Gastroesophageal sphincter (tissue), 4 donors: ENCODE measurements at regions not wholly inside any gene's neighbourhood (a gene's known extent, or its start where the extent isn't known, plus 50 kb on each side); places are given as distances from the start of the nearest gene placed in this dataset.

ENCODE experiments used
- ATAC-seq: fragments of 150-250 bp; one replicate; pipeline ENCODE4 v1.9.1; 2016; ENCODE audit warnings: mild to moderate bottlenecking, moderate library complexity
- H3K27ac ChIP-seq, 4 donors: fragments of 200-600 bp; sonication (generic) in 3 of 4; 1 replicate in 3 of 4; 2 replicates in 1 of 4; pipeline ENCODE4 v1.5.1; 2016 to 2019
- H3K27me3 ChIP-seq: fragments of 200-600 bp; sonication (generic); one replicate; pipeline ENCODE4 v1.5.1; 2019
- H3K36me3 ChIP-seq, 2 donors: fragments of 200-600 bp; sonication (generic); one replicate each; pipeline ENCODE4 v1.5.1; 2019; ENCODE audit warnings: control low read depth in 1 of 2
- H3K4me1 ChIP-seq, 3 donors: fragments of 200-600 bp; sonication (generic); 1 replicate in 2 of 3; 2 replicates in 1 of 3; pipeline ENCODE4 v1.5.1; 2016 to 2019; ENCODE audit warnings: control low read depth in 2 of 3
- H3K4me3 ChIP-seq, 2 donors: fragments of 200-600 bp; sonication (generic); one replicate each; pipeline ENCODE4 v1.5.1; 2019; ENCODE audit warnings: mild to moderate bottlenecking in 1 of 2, moderate library complexity in 1 of 2
- H3K9me3 ChIP-seq, 3 donors: fragments of 200-600 bp; sonication (generic); one replicate each; pipeline ENCODE4 v1.5.1; 2017 to 2019; ENCODE audit warnings: control low read depth in 2 of 3
- EP300 ChIP-seq: sonication (generic); formaldehyde crosslinking; IDR thresholded peaks from one replicate; pipeline ENCODE4 v1.6.1; 2017; ENCODE audit warnings: antibody characterized with exemption, mild to moderate bottlenecking
- POLR2A ChIP-seq, 2 donors: fragments of 450-650 bp; IDR thresholded peaks; one replicate each; pipeline ENCODE4 v1.6.1; 2017; ENCODE audit warnings: antibody characterized with exemption in 2 of 2, mild to moderate bottlenecking in 2 of 2, moderate library complexity in 1 of 2
- POLR2AphosphoS5 ChIP-seq: sonication (generic); formaldehyde crosslinking; IDR thresholded peaks from one replicate; pipeline ENCODE4 v1.6.1; 2017; ENCODE audit warnings: antibody characterized with exemption
- WGBS, 2 donors: methylation state at CpG; one replicate each; pipeline ENCODE4 v1.1.5; 2018; ENCODE audit warnings: low coverage in 1 of 2; 5-methylcytosine and 5-hydroxymethylcytosine counted together
- TF ChIP-seq, protein P1 (sequence below), 4 experiments: fragments of 200-600 bp in 2 of 4; fragments of 450-650 bp in 2 of 4; sonication (generic) in 1 of 4; IDR thresholded peaks; one replicate each; pipeline ENCODE4 v1.5.1; 2017 to 2019; ENCODE audit warnings: antibody characterized with exemption in 4 of 4, mild to moderate bottlenecking in 2 of 4, moderate library complexity in 2 of 4

DNA sequence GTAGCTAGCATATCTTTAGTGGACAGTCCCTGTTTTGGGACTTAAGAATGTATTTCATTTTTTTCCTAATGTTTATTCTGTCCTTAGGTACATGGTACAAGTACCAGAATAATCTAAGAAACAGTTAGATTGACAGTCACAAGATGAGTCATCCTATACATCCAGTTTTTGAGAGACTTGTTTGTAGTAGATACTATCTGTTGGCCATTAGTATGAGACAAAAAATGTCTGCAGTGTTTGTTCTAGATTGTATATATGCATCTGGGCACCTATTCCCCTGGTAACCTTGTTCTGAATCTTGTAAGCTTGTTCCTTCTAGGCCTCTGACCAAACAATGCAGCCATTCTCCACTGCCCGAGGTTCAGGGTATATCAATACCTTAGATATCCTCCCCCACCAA lies 1343.5 kb downstream of the SUCLG1 start:
- Histone ChIP-seq H3K9me3 (no peaks in the 10 kb centered on the region), H3K36me3 (no peaks in the 10 kb centered on the region), H3K4me3 (no peak overlapping the region), H3K27me3 (no peaks in the 10 kb centered on the region), H3K27ac (no peak overlapping the region), H3K4me1 (no peaks in the 10 kb centered on the region)
- TF ChIP-seq POLR2A (IDR thresholded peaks at IDR 0.05): no peak
- TF ChIP-seq POLR2AphosphoS5: no peak
- 93% methylated on average over 1 of the region's 1 CpG; no CpG with 5 or more reads in 1 of the 2 donors for WGBS, 2 donors
- no peak for ATAC-seq

DNA sequence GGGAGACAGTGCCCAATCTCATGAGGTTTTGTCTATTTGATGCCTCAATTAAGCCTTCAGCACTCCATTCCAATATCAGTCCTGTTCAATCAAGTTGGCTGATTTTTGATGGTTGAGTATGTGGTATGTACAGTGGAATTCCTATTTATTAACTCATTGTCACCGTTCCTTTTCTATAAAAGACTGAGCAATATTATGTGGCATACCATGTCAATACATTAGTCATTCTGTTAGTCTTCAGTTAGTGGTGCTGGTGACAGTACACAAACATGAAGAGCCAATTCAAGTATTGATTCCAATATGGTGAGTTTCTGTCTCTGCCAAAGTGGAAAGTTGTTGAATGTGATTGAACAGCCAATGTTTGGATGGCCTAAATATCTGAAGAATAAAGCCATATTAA lies 1343.9 kb downstream of the SUCLG1 start:
- Histone ChIP-seq H3K9me3 (no peaks in the 10 kb centered on the region), H3K4me1 (no peaks in the 10 kb centered on the region), H3K27me3 (no peaks in the 10 kb centered on the region), H3K36me3 (no peaks in the 10 kb centered on the region), H3K27ac (no peak overlapping the region), H3K4me3 (no peak overlapping the region)
- no peak for TF ChIP-seq POLR2AphosphoS5
- no peak for TF ChIP-seq POLR2A (IDR thresholded peaks at IDR 0.05)
- no peak for TF ChIP-seq EP300
- TF ChIP-seq, protein P1, sequence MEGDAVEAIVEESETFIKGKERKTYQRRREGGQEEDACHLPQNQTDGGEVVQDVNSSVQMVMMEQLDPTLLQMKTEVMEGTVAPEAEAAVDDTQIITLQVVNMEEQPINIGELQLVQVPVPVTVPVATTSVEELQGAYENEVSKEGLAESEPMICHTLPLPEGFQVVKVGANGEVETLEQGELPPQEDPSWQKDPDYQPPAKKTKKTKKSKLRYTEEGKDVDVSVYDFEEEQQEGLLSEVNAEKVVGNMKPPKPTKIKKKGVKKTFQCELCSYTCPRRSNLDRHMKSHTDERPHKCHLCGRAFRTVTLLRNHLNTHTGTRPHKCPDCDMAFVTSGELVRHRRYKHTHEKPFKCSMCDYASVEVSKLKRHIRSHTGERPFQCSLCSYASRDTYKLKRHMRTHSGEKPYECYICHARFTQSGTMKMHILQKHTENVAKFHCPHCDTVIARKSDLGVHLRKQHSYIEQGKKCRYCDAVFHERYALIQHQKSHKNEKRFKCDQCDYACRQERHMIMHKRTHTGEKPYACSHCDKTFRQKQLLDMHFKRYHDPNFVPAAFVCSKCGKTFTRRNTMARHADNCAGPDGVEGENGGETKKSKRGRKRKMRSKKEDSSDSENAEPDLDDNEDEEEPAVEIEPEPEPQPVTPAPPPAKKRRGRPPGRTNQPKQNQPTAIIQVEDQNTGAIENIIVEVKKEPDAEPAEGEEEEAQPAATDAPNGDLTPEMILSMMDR (IDR thresholded peaks at IDR 0.05): no peak
- ATAC-seq: no peak
- WGBS, 2 donors: 56 to 75% methylated on average over 1 of the region's 1 CpG

DNA sequence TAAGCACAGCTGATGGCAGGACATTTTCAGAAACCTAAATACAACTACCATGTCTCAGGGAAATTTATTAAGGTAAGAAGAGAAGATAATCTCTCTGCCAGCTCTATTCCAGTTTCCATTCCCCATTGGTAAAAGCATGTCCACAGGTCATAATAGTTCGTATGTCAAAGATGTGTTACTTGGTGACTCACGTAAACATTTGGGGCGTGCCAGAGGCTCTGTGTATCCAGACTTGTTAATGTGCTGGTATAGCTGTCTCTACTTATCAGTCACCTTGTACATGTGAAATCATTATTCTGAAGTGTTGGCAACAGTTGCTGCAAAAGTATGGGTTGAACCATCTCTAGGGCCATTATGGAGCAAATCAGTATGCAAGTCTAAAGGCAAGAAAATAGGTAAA lies 1345.1 kb downstream of the SUCLG1 start:
- TF ChIP-seq POLR2A (IDR thresholded peaks at IDR 0.05) (no peak), EP300 (no peak), POLR2AphosphoS5 (no peak)
- TF ChIP-seq, protein P1 (IDR thresholded peaks at IDR 0.05): no peak
- H3K36me3 ChIP-seq: no peaks in the 10 kb centered on the region
- WGBS, 2 donors: 80 to 95% methylated on average over 1 to 3 of the region's 3 CpGs
- H3K27me3 ChIP-seq: no peaks in the 10 kb centered on the region
- H3K27ac ChIP-seq: no peak overlapping the region
- H3K9me3 ChIP-seq: no peaks in the 10 kb centered on the region
- ATAC-seq: no peak
- H3K4me3 ChIP-seq: no peak overlapping the region
- H3K4me1 ChIP-seq: no peaks in the 10 kb centered on the region

DNA sequence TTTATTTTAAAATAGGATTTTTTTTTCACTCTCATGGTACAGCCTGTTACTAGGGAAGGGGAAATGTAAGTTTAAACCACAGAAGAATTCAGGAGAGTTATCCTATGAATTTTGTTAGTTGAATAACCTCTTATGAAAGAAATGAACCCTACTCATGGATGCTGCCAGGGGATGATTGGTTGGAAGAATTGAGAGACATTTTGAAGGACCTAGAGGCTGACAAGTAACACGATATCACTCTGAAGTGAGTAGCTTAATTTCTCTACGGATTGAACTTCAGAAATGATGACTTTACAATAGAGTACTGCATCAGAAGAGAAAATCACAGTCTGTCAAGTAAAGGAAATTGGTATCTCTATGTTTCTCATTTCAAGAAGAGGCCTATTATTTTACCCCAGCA lies 1346.2 kb downstream of the SUCLG1 start:
- no peak for ATAC-seq
- TF ChIP-seq POLR2AphosphoS5: no peak
- 85 to 88% methylated on average over 2 of the region's 2 CpGs for WGBS, 2 donors

DNA sequence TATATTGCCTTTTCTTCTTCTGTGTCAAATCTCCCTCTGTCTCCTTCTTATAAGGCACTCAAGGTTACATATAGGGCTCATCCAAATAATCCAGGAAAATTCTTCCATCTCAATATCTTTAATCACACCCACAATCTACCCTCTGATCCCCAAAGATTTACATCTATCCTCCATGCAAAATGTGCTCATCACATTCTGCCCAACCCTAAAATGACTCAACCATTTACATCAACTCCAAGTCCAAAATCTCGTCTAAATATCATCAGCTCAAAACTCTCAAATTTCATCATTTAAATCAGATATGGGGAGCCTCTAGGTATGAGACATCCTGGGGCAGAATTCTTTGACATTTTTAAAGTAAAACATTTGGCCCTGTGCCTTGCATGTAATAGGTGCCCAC lies 1349.8 kb downstream of the SUCLG1 start:
- whole genome bisulfite sequencing, 2 donors: 75 to 80% methylated on average over 1 of the region's 1 CpG

More for the DNA sequence above, 1346.2 kb downstream of the SUCLG1 start:
- Histone ChIP-seq H3K27ac (no peak overlapping the region), H3K4me3 (no peak overlapping the region), H3K4me1 (no peaks in the 10 kb centered on the region), H3K36me3 (no peaks in the 10 kb centered on the region), H3K9me3 (no peaks in the 10 kb centered on the region), H3K27me3 (no peaks in the 10 kb centered on the region)

DNA sequence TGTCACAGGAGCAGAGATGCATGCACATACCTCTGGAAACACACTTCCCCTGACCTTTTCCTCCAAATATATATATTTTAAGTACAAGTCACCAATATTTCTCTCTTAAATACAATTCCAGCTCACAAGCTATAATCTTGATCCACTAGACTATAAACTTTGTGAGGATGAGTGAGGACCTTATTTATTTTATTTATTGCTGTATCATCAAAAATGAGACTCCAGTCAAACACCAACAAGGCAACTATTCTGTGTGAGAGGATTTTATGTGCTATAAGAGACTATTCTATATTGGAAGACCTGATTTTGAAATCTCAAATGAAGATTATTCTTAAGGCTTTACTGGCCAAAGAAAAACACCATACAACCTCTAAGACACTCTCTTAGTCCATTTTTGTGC lies 1352.2 kb downstream of the SUCLG1 start:
- no peaks in the 10 kb centered on the region for H3K9me3 ChIP-seq
- H3K27ac ChIP-seq: no peak overlapping the region
- peaks cover 0 to 9% (median 0%) of the 10 kb centered on the region in 3 donors for H3K4me1 ChIP-seq
- H3K27me3 ChIP-seq: no peaks in the 10 kb centered on the region
- no peak for TF ChIP-seq EP300
- no peak for TF ChIP-seq POLR2A (IDR thresholded peaks at IDR 0.05)
- no peak for TF ChIP-seq POLR2AphosphoS5
- TF ChIP-seq, protein P1 (IDR thresholded peaks at IDR 0.05): no peak
- no peak overlapping the region for H3K4me3 ChIP-seq
- H3K36me3 ChIP-seq: no peaks in the 10 kb centered on the region
- no peak for ATAC-seq

More for the DNA sequence above, 1349.8 kb downstream of the SUCLG1 start:
- no peaks in the 10 kb centered on the region for H3K9me3 ChIP-seq
- H3K27ac ChIP-seq: no peak overlapping the region
- H3K36me3 ChIP-seq: no peaks in the 10 kb centered on the region
- TF ChIP-seq, protein P1 (IDR thresholded peaks at IDR 0.05): no peak
- no peak for TF ChIP-seq EP300
- no peak for TF ChIP-seq POLR2A (IDR thresholded peaks at IDR 0.05)
- TF ChIP-seq POLR2AphosphoS5: no peak
- no peaks in the 10 kb centered on the region for H3K27me3 ChIP-seq
- peaks cover 0 to under 1% (median 0%) of the 10 kb centered on the region in 3 donors for H3K4me1 ChIP-seq
- ATAC-seq: no peak
- H3K4me3 ChIP-seq: no peak overlapping the region
